Fibroblast of lung (primary cell): ENCODE measurements at regions not wholly inside any gene's neighbourhood (a gene's known extent, or its start where the extent isn't known, plus 50 kb on each side); places are given as distances from the start of the nearest gene placed in this dataset.

Experiments
- EZH2 ChIP-seq: IDR thresholded peaks from 2 replicates; pipeline ENCODE4 v1.5.1; 2012; ENCODE audit warnings: low read length, control low read depth, mild to moderate bottlenecking; ENCODE audit errors: missing control alignments
- TF ChIP-seq, protein P1 (sequence below), 2 donors: IDR thresholded peaks in 1 of 2; conservative IDR thresholded peaks in 1 of 2; 1 replicate in 1 of 2; 2 replicates in 1 of 2; pipeline ENCODE4 v1.5.1; 2011 to 2012; ENCODE audit warnings: low read length in 2 of 2, control low read depth in 1 of 2, inconsistent platforms in 1 of 2, low read depth in 1 of 2, mild to moderate bottlenecking in 1 of 2

- no peak for TF ChIP-seq EZH2
- TF ChIP-seq, protein P1, sequence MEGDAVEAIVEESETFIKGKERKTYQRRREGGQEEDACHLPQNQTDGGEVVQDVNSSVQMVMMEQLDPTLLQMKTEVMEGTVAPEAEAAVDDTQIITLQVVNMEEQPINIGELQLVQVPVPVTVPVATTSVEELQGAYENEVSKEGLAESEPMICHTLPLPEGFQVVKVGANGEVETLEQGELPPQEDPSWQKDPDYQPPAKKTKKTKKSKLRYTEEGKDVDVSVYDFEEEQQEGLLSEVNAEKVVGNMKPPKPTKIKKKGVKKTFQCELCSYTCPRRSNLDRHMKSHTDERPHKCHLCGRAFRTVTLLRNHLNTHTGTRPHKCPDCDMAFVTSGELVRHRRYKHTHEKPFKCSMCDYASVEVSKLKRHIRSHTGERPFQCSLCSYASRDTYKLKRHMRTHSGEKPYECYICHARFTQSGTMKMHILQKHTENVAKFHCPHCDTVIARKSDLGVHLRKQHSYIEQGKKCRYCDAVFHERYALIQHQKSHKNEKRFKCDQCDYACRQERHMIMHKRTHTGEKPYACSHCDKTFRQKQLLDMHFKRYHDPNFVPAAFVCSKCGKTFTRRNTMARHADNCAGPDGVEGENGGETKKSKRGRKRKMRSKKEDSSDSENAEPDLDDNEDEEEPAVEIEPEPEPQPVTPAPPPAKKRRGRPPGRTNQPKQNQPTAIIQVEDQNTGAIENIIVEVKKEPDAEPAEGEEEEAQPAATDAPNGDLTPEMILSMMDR (conservative IDR thresholded peaks at IDR 0.05 in 1 of 2, IDR thresholded peaks at IDR 0.05 in 1 of 2; ENCODE audit: low read depth in 1 of 2, low read length in 2 of 2) = no peak
Measured at GRCh38 chr5:98576275-98576674, 197.2 kb upstream of the RGMB start.
